Ascending aorta (tissue), 2 donors: ENCODE measurements at regions not wholly inside any gene's neighbourhood (a gene's known extent, or its start where the extent isn't known, plus 50 kb on each side); places are given as distances from the start of the nearest gene placed in this dataset.

Experiments
- DNase-seq, 2 donors: peaks; one replicate each; pipeline ENCODE4 v3.0.0-alpha.2; 2019; ENCODE audit warnings: low spot score in 2 of 2
- H3K27ac ChIP-seq, 2 donors: fragments of 200-600 bp; sonication (generic); one replicate each; pipeline ENCODE4 v1.5.1; 2016 to 2017; ENCODE audit warnings: mild to moderate bottlenecking in 1 of 2
- H3K27me3 ChIP-seq: fragments of 200-600 bp; sonication (generic); one replicate; pipeline ENCODE4 v1.5.1; 2017
- H3K36me3 ChIP-seq, 2 donors: fragments of 200-600 bp; sonication (generic); one replicate each; pipeline ENCODE4 v1.5.1; 2016
- H3K4me1 ChIP-seq, 2 donors: fragments of 200-600 bp; sonication (generic); one replicate each; pipeline ENCODE4 v1.5.1; 2016 to 2017; ENCODE audit warnings: mild to moderate bottlenecking in 1 of 2
- H3K4me3 ChIP-seq, 2 donors: fragments of 200-600 bp; sonication (generic); one replicate each; pipeline ENCODE4 v1.5.1; 2016 to 2017; ENCODE audit warnings: mild to moderate bottlenecking in 1 of 2
- H3K9me3 ChIP-seq, 2 donors: fragments of 200-600 bp; sonication (generic); one replicate each; pipeline ENCODE4 v1.5.1; 2016
- intact Hi-C: fragments of 100-400 bp; cut with DNase I; formaldehyde crosslinking; loops from one replicate; pipeline ENCODE4 v1.15.1; 2023
- TF ChIP-seq, protein P1 (sequence below), 3 experiments: fragments of 200-600 bp in 2 of 3; fragments of 450-650 bp in 1 of 3; sonication (generic) in 2 of 3; IDR thresholded peaks; one replicate each; pipeline ENCODE4 v1.5.1; 2016 to 2019; ENCODE audit warnings: antibody characterized with exemption in 3 of 3, mild to moderate bottlenecking in 1 of 3, moderate library complexity in 1 of 3

DNA sequence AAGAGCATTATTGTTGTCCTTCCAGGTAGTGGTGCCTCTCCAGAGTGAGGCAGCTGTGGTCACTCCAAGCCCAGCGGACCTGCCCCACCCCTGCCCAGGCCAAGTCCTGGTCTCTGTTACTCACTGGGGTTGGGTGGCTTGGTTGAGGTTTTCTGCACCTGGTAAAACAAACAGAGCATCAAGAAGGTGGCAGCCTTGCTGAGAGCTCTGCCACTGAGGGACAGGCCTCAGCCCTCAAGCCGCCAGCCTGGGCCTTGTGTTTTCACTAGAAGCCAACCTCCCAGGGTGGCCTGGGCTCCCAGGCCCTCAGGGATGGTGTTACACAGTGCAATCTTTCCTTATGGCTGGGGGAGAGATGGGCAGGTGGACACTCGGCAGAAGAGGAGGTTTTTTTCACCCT lies 182.7 kb downstream of the BCOR start:
- DNase-seq = no peak
- Histone ChIP-seq H3K4me3 (no peak overlapping the region), H3K27me3 (no peaks in the 10 kb centered on the region), H3K27ac (no peak overlapping the region), H3K36me3 (no peaks in the 10 kb centered on the region), H3K9me3 (peaks cover 0 to 4% of the 10 kb centered on the region in 2 donors), H3K4me1 (no peaks in the 10 kb centered on the region)
- intact Hi-C loops = no loop called here
- TF ChIP-seq, protein P1, sequence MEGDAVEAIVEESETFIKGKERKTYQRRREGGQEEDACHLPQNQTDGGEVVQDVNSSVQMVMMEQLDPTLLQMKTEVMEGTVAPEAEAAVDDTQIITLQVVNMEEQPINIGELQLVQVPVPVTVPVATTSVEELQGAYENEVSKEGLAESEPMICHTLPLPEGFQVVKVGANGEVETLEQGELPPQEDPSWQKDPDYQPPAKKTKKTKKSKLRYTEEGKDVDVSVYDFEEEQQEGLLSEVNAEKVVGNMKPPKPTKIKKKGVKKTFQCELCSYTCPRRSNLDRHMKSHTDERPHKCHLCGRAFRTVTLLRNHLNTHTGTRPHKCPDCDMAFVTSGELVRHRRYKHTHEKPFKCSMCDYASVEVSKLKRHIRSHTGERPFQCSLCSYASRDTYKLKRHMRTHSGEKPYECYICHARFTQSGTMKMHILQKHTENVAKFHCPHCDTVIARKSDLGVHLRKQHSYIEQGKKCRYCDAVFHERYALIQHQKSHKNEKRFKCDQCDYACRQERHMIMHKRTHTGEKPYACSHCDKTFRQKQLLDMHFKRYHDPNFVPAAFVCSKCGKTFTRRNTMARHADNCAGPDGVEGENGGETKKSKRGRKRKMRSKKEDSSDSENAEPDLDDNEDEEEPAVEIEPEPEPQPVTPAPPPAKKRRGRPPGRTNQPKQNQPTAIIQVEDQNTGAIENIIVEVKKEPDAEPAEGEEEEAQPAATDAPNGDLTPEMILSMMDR (IDR thresholded peaks at IDR 0.05) = no peak

DNA sequence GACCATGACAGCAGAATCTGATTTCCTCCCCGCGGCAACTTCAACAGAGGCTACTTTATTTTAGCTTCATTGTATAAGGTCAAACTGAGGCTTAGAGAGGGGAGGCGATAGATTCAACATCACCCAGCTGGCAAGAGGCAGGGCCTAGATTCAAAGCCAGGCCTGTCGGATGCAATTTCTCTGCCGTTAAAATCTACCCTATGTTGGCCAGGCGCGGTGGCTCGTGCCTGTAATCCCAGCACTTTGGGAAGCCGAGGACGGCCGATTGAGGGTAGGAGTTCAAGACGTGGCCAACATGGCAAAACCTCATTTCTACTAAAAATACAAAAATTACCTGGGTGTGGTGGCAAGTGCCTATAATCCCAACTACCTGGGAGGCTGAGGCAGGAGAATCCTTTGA lies 182.2 kb downstream of the BCOR start:
- Histone ChIP-seq H3K27ac (no peak overlapping the region), H3K9me3 (peaks cover 0 to 4% of the 10 kb centered on the region in 2 donors), H3K4me1 (no peaks in the 10 kb centered on the region), H3K36me3 (no peaks in the 10 kb centered on the region), H3K27me3 (no peaks in the 10 kb centered on the region), H3K4me3 (no peak overlapping the region)
- no peak for DNase-seq
- intact Hi-C loops = no loop called here
- TF ChIP-seq, protein P1 (IDR thresholded peaks at IDR 0.05) = no peak

DNA sequence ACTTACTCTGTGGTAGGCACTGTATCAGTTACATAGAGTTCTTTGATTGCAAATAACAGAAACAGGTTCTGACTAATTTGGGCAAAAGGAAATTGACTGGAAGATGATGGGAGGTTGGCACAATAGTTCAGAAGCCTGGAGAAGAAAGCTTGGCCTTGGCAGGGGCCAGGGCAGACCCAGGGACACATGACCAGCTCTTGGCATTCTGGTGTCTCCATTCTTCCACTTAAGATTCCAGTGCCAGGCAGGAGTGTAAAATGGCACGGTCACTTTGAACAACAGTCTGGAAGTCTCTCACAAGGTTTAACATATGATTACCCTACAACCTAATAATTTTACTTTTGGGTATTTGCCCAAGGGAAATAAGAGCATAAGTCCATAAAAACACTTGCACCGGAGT lies 175.9 kb downstream of the BCOR start:
- no peaks in the 10 kb centered on the region for H3K4me1 ChIP-seq
- H3K36me3 ChIP-seq = no peaks in the 10 kb centered on the region
- H3K4me3 ChIP-seq = no peak overlapping the region
- TF ChIP-seq, protein P1 (IDR thresholded peaks at IDR 0.05) = no peak
- H3K9me3 ChIP-seq = peaks cover 0 to 4% of the 10 kb centered on the region in 2 donors
- intact Hi-C loops = no loop called here
- H3K27ac ChIP-seq = no peak overlapping the region
- DNase-seq = no peak
- H3K27me3 ChIP-seq = no peaks in the 10 kb centered on the region

DNA sequence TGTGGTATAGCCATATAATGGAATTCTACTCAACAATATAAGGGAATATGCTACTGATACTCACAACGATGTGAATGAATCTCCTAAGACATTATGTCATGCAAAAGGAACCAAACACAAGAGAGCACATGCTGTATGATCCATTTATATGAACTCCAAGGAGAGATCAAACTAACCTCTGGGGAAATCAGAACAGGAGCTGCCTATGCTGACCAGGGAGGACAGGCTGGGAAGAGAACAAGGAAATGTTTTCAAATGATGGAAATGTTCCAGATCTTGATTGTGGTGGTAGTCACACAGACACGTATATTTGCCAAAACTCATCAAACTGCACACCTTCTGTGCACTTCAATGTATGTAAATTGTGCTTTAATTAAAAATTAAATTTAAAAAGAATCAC lies 175.3 kb downstream of the BCOR start:
- no peak overlapping the region for H3K27ac ChIP-seq

DNA sequence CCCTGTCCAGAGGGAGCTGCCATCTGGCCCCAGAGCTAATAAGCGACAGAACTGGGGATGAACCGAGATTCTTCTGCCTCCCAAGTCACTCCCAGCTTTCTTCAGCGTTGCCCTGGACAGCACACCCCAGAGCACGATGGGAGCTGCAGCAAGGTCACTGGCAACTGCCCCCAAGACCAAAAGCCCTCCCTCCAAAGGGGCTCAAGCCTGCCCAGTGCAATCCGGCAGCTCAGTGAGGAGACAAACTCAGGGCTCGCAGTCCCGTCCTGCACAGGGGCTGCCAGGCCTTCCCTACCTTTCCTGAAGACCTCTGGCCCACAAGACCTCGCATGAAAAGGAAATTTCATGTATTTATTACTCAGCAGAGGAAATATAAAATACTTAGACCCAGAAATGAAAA lies 174.8 kb downstream of the BCOR start:
- TF ChIP-seq, protein P1 (IDR thresholded peaks at IDR 0.05) = no peak
- no peaks in the 10 kb centered on the region for H3K36me3 ChIP-seq
- H3K4me3 ChIP-seq = no peak overlapping the region
- intact Hi-C loops = no loop called here
- H3K4me1 ChIP-seq = no peaks in the 10 kb centered on the region
- H3K27ac ChIP-seq = no peak overlapping the region
- no peaks in the 10 kb centered on the region for H3K27me3 ChIP-seq
- DNase-seq = no peak
- H3K9me3 ChIP-seq = no peaks in the 10 kb centered on the region

More for the DNA sequence above, 175.3 kb downstream of the BCOR start:
- DNase-seq = no peak
- Histone ChIP-seq H3K36me3 (no peaks in the 10 kb centered on the region), H3K9me3 (peaks cover 0 to under 1% of the 10 kb centered on the region in 2 donors), H3K4me3 (no peak overlapping the region), H3K4me1 (no peaks in the 10 kb centered on the region), H3K27me3 (no peaks in the 10 kb centered on the region)
- intact Hi-C loops = no loop called here
- TF ChIP-seq, protein P1 (IDR thresholded peaks at IDR 0.05) = no peak

DNA sequence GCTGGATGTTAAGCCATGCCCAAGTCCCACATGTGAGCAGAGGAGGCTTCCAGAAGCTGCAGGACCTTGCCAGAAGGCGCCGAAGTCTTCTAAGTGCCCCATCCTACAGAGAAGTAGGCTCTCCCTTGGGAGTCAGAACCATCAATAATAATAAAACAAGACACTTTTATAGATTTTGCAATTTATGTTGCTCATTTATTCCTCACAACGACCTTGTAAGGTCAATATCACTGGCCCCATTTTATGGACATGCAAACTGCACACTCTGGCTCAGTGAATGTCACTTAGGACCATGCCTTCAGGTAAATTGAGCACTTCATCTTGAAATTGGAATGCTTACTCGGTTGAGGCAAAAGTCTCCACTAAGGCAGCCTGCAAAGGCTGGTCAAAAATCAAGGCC lies 170.4 kb downstream of the BCOR start:
- H3K4me3 ChIP-seq = no peak overlapping the region
- DNase-seq = no peak
- TF ChIP-seq, protein P1 (IDR thresholded peaks at IDR 0.05) = no peak
- no peaks in the 10 kb centered on the region for H3K27me3 ChIP-seq
- no peaks in the 10 kb centered on the region for H3K36me3 ChIP-seq
- H3K9me3 ChIP-seq = no peaks in the 10 kb centered on the region
- H3K27ac ChIP-seq = no peak overlapping the region
- H3K4me1 ChIP-seq = no peaks in the 10 kb centered on the region
- intact Hi-C loops = no loop called here
